ENCODE measurements at regions not wholly inside any gene's neighbourhood (a gene's known extent, or its start where the extent isn't known, plus 50 kb on each side); places are given as distances from the start of the nearest gene placed in this dataset.

DNA sequence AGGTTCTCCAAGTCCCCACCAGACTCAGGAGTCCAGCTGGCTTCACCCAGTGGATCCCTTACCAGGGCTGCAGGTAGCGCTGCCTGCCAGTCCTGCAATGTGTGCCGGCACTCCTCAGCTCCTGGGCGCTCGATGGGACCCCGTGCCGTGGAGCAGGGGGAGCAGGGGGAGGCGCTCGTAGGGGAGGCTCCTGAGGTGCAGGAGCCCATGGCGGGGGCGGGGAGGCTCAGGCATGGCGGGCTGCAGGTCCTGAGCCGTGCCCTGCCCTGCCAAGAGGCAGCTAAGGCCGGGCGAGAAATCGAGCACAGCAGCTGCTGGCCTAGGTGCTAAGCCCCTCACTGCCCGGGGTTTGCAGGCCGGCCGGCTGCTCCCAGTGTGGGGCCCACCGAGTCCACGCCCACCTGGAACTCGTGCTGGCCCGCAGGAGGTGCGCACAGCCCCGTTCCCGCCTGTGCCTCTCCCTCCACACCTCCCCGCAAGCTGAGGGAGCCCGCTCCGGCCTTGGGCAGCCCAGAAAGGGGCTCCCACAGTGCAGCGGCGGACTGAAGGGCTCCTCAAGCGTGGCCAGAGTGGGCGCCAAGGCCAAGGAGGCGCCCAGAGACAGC is 792.9 kb upstream of the CCDC179 start:
- Mint-ChIP-seq H3K27me3 (no peaks in the 10 kb centered on the region), H3K36me3 (ENCODE audit: insufficient read depth) (peaks cover 1% of the 10 kb centered on the region), H3K27ac (no peak overlapping the region), H3K9me3 (ENCODE audit: low read depth) (peaks cover 16% of the 10 kb centered on the region), H3K4me1 (ENCODE audit: low read depth) (no peaks in the 10 kb centered on the region), H3K4me3 (ENCODE audit: low read depth) (no peak overlapping the region)
- DNase-seq (ENCODE audit: low spot score, unreplicated experiment), result no peak
- TF ChIP-seq, protein P1, sequence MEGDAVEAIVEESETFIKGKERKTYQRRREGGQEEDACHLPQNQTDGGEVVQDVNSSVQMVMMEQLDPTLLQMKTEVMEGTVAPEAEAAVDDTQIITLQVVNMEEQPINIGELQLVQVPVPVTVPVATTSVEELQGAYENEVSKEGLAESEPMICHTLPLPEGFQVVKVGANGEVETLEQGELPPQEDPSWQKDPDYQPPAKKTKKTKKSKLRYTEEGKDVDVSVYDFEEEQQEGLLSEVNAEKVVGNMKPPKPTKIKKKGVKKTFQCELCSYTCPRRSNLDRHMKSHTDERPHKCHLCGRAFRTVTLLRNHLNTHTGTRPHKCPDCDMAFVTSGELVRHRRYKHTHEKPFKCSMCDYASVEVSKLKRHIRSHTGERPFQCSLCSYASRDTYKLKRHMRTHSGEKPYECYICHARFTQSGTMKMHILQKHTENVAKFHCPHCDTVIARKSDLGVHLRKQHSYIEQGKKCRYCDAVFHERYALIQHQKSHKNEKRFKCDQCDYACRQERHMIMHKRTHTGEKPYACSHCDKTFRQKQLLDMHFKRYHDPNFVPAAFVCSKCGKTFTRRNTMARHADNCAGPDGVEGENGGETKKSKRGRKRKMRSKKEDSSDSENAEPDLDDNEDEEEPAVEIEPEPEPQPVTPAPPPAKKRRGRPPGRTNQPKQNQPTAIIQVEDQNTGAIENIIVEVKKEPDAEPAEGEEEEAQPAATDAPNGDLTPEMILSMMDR (IDR thresholded peaks at IDR 0.05; ENCODE audit: unreplicated experiment), result no peak

- H3K27me3 Mint-ChIP-seq, result peaks cover 4% of the 10 kb centered on the region
- TF ChIP-seq, protein P1 (IDR thresholded peaks at IDR 0.05; ENCODE audit: unreplicated experiment), result no peak
- H3K36me3 Mint-ChIP-seq (ENCODE audit: insufficient read depth), result no peaks in the 10 kb centered on the region
- peaks cover 4% of the 10 kb centered on the region for H3K4me1 Mint-ChIP-seq (ENCODE audit: low read depth)
- peaks cover 11% of the 10 kb centered on the region for H3K9me3 Mint-ChIP-seq (ENCODE audit: low read depth)
- no peak overlapping the region for H3K27ac Mint-ChIP-seq
- DNase-seq (ENCODE audit: low spot score, unreplicated experiment), result no peak
- no peak overlapping the region for H3K4me3 Mint-ChIP-seq (ENCODE audit: low read depth)
Measured at GRCh38 chr11:23668324-23668723, 808.0 kb upstream of the CCDC179 start.

- H3K9me3 Mint-ChIP-seq (ENCODE audit: low read depth), result no peaks in the 10 kb centered on the region
- H3K27ac Mint-ChIP-seq, result no peak overlapping the region
- no peaks in the 10 kb centered on the region for H3K36me3 Mint-ChIP-seq (ENCODE audit: insufficient read depth)
- peaks cover 14% of the 10 kb centered on the region for H3K4me1 Mint-ChIP-seq (ENCODE audit: low read depth)
- H3K27me3 Mint-ChIP-seq, result peaks cover 6% of the 10 kb centered on the region
- TF ChIP-seq, protein P1 (IDR thresholded peaks at IDR 0.05; ENCODE audit: unreplicated experiment), result no peak
- H3K4me3 Mint-ChIP-seq (ENCODE audit: low read depth), result no peak overlapping the region
- no peak for DNase-seq (ENCODE audit: low spot score, unreplicated experiment)
Measured at GRCh38 chr11:23673366-23673765, 813.1 kb upstream of the CCDC179 start.

DNA sequence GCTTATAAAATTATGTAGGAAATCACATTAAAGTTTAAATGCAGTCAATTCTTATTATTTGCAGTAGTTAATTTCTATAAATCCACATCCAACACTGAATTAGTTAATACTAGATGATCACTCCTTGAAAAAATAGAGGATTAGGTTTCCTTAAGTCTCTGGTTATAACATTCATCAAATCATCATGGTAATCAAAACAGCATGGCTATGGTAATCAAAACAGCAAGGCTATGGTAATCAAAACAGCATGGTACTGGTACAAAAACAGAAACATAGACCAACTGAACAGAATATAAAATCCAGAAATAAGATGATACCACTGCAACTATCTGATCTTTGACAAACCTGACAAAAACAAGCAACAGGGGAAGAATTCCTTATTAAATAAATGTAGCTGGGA is 814.6 kb upstream of the CCDC179 start:
- TF ChIP-seq, protein P1 (IDR thresholded peaks at IDR 0.05; ENCODE audit: unreplicated experiment), result no peak
- Mint-ChIP-seq H3K4me3 (ENCODE audit: low read depth) (no peak overlapping the region), H3K27me3 (peaks cover 14% of the 10 kb centered on the region)

DNA sequence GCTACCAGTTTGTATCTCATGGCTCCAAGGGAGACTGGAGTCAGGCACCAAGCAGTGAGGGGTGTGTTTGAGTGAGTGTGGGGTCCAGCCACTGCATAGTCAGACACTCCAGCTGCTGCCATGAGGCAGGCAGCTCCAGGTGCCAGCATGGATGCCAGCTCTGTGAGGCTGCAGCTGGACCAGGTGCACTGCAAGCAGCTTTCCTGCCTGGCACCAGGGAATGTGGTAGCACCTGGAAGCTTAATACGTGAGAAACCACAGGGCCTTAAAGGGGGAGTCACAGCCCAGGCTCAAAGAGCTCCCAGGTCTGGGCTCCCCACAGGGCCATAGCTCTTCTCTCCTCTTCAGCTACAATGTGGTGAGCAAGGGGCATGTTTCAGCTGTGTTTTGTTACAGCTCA is 817.8 kb upstream of the LUZP2 start:
- Mint-ChIP-seq H3K4me3 (ENCODE audit: low read depth) (no peak overlapping the region), H3K9me3 (ENCODE audit: low read depth) (no peaks in the 10 kb centered on the region), H3K36me3 (ENCODE audit: insufficient read depth) (no peaks in the 10 kb centered on the region), H3K27me3 (peaks cover 11% of the 10 kb centered on the region), H3K27ac (no peak overlapping the region), H3K4me1 (ENCODE audit: low read depth) (peaks cover 4% of the 10 kb centered on the region)
- TF ChIP-seq, protein P1 (IDR thresholded peaks at IDR 0.05; ENCODE audit: unreplicated experiment), result no peak
- DNase-seq (ENCODE audit: low spot score, unreplicated experiment), result no peak

More for the DNA sequence above, 814.6 kb upstream of the CCDC179 start:
- Mint-ChIP-seq H3K27ac (no peak overlapping the region), H3K36me3 (ENCODE audit: insufficient read depth) (no peaks in the 10 kb centered on the region), H3K9me3 (ENCODE audit: low read depth) (no peaks in the 10 kb centered on the region), H3K4me1 (ENCODE audit: low read depth) (peaks cover 14% of the 10 kb centered on the region)
- no peak for DNase-seq (ENCODE audit: low spot score, unreplicated experiment)

Data from progenitor cell of endocrine pancreas (in vitro differentiated cells).